ENCODE measurements at regions not wholly inside any gene's neighbourhood (a gene's known extent, or its start where the extent isn't known, plus 50 kb on each side); places are given as distances from the start of the nearest gene placed in this dataset.

DNA sequence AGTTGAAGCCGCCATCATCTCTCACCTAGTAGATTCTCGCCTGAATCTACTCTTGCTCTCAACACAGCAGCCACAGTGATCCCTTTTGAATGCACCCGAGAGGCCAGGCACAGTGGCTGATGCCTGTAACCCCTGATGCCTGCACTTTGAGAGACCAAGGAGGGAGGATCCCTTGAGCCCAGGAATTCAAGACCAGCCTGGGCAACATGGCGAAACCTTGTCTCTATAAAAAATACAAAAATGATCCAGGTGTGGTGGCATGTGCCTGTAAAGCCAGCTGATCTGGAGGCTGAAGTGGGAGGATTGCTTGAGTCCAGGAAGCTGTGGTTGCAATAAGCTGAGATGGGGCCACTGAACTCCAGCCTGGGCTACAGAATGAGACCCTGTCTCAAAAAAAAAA lies 60.3 kb upstream of the EML4 start:
- no peaks in the 10 kb centered on the region for H3K27me3 ChIP-seq (ENCODE audit: insufficient read depth, poor library complexity, severe bottlenecking)
- no peaks in the 10 kb centered on the region for H3K4me1 ChIP-seq (ENCODE audit: insufficient read depth, poor library complexity, severe bottlenecking)
- TF ChIP-seq, protein P1, sequence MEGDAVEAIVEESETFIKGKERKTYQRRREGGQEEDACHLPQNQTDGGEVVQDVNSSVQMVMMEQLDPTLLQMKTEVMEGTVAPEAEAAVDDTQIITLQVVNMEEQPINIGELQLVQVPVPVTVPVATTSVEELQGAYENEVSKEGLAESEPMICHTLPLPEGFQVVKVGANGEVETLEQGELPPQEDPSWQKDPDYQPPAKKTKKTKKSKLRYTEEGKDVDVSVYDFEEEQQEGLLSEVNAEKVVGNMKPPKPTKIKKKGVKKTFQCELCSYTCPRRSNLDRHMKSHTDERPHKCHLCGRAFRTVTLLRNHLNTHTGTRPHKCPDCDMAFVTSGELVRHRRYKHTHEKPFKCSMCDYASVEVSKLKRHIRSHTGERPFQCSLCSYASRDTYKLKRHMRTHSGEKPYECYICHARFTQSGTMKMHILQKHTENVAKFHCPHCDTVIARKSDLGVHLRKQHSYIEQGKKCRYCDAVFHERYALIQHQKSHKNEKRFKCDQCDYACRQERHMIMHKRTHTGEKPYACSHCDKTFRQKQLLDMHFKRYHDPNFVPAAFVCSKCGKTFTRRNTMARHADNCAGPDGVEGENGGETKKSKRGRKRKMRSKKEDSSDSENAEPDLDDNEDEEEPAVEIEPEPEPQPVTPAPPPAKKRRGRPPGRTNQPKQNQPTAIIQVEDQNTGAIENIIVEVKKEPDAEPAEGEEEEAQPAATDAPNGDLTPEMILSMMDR (IDR thresholded peaks at IDR 0.05; ENCODE audit: poor library complexity, severe bottlenecking), result no peak
- no peak overlapping the region for H3K27ac ChIP-seq (ENCODE audit: poor library complexity, severe bottlenecking)
- H3K4me3 ChIP-seq (ENCODE audit: severe bottlenecking), result no peak overlapping the region
- no peaks in the 10 kb centered on the region for H3K36me3 ChIP-seq (ENCODE audit: low read depth)
- ATAC-seq (ENCODE audit: low read depth) (no peak), DNase-seq (ENCODE audit: low spot score) (no peak)
- H3K9me3 ChIP-seq (ENCODE audit: severe bottlenecking), result no peaks in the 10 kb centered on the region

DNA sequence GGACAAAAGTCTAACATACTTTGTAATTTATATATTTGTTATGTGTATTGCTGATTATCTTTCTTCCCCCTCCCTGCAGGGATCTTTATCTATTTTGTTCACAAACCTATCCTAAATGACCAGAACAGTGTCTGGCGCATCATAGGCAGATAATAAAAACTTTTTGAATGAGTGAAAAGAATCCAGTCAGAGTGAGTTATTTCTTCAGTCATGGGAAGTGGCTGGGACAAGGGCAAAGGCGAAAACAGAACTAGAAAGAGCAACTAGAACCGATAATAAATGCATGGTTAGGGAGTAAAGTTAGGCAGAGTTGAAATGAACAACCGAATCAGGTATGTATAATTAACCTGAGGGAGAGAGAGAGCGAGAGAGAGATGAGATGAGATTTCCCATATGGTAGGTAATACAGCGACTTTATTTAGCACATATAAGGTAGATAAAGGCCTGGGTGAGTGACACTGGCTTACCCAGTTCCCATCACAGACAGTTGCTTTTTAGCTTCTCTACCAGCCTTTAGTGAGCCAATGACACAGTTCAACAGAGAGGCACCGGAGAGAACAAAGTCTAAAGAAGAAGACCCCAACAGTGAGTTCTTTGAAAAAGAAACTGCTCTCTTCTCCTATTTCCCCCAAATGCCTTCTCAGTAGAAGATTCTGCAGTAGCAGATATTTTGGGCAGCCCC lies 59.1 kb upstream of the EML4 start:
- no peaks in the 10 kb centered on the region for H3K36me3 ChIP-seq (ENCODE audit: low read depth)
- H3K9me3 ChIP-seq (ENCODE audit: severe bottlenecking), result no peaks in the 10 kb centered on the region
- TF ChIP-seq, protein P1 (IDR thresholded peaks at IDR 0.05; ENCODE audit: poor library complexity, severe bottlenecking), result no peak
- no peak overlapping the region for H3K27ac ChIP-seq (ENCODE audit: poor library complexity, severe bottlenecking)
- H3K4me3 ChIP-seq (ENCODE audit: severe bottlenecking), result no peak overlapping the region
- no peaks in the 10 kb centered on the region for H3K27me3 ChIP-seq (ENCODE audit: insufficient read depth, poor library complexity, severe bottlenecking)
- DNase-seq (ENCODE audit: low spot score) (no peak), ATAC-seq (ENCODE audit: low read depth) (no peak)
- no peaks in the 10 kb centered on the region for H3K4me1 ChIP-seq (ENCODE audit: insufficient read depth, poor library complexity, severe bottlenecking)

GRCh38 chr2:42110641-42111322 lies 58.4 kb upstream of the EML4 start:
- Histone ChIP-seq H3K4me3 (ENCODE audit: severe bottlenecking) (no peak overlapping the region), H3K9me3 (ENCODE audit: severe bottlenecking) (no peaks in the 10 kb centered on the region), H3K4me1 (ENCODE audit: insufficient read depth, poor library complexity, severe bottlenecking) (no peaks in the 10 kb centered on the region), H3K27me3 (ENCODE audit: insufficient read depth, poor library complexity, severe bottlenecking) (no peaks in the 10 kb centered on the region), H3K27ac (ENCODE audit: poor library complexity, severe bottlenecking) (no peak overlapping the region), H3K36me3 (ENCODE audit: low read depth) (no peaks in the 10 kb centered on the region)
- TF ChIP-seq, protein P1 (IDR thresholded peaks at IDR 0.05; ENCODE audit: poor library complexity, severe bottlenecking), result no peak
- no peak for ATAC-seq (ENCODE audit: low read depth)
- no peak for DNase-seq (ENCODE audit: low spot score)

GRCh38 chr2:42112418-42112817 lies 56.7 kb upstream of the EML4 start:
- H3K9me3 ChIP-seq (ENCODE audit: severe bottlenecking), result no peaks in the 10 kb centered on the region
- H3K27ac ChIP-seq (ENCODE audit: poor library complexity, severe bottlenecking), result no peak overlapping the region
- DNase-seq (ENCODE audit: low spot score) (no peak), ATAC-seq (ENCODE audit: low read depth) (no peak)
- H3K4me3 ChIP-seq (ENCODE audit: severe bottlenecking), result no peak overlapping the region
- TF ChIP-seq, protein P1 (IDR thresholded peaks at IDR 0.05; ENCODE audit: poor library complexity, severe bottlenecking), result no peak
- H3K27me3 ChIP-seq (ENCODE audit: insufficient read depth, poor library complexity, severe bottlenecking), result no peaks in the 10 kb centered on the region
- no peaks in the 10 kb centered on the region for H3K36me3 ChIP-seq (ENCODE audit: low read depth)
- H3K4me1 ChIP-seq (ENCODE audit: insufficient read depth, poor library complexity, severe bottlenecking), result no peaks in the 10 kb centered on the region

GRCh38 chr2:42113452-42113851 lies 55.7 kb upstream of the EML4 start:
- peaks cover 10% of the 10 kb centered on the region for H3K4me1 ChIP-seq (ENCODE audit: insufficient read depth, poor library complexity, severe bottlenecking)
- H3K9me3 ChIP-seq (ENCODE audit: severe bottlenecking), result no peaks in the 10 kb centered on the region
- no peaks in the 10 kb centered on the region for H3K36me3 ChIP-seq (ENCODE audit: low read depth)
- DNase-seq (ENCODE audit: low spot score) (no peak), ATAC-seq (ENCODE audit: low read depth) (no peak)
- TF ChIP-seq, protein P1 (IDR thresholded peaks at IDR 0.05; ENCODE audit: poor library complexity, severe bottlenecking), result no peak
- H3K4me3 ChIP-seq (ENCODE audit: severe bottlenecking), result no peak overlapping the region
- no peaks in the 10 kb centered on the region for H3K27me3 ChIP-seq (ENCODE audit: insufficient read depth, poor library complexity, severe bottlenecking)
- H3K27ac ChIP-seq (ENCODE audit: poor library complexity, severe bottlenecking), result no peak overlapping the region
